WTC11 (cell line): ENCODE measurements at regions not wholly inside any gene's neighbourhood (a gene's known extent, or its start where the extent isn't known, plus 50 kb on each side); places are given as distances from the start of the nearest gene placed in this dataset.

Source experiments
- ATAC-seq: fragments of 200-7000 bp; cut with Tn5 transposase; 2 replicates; pipeline ENCODE4 v1.10.0; 2021; ENCODE audit warnings: mild to moderate bottlenecking, moderate library complexity
- CTCF ChIA-PET: fragments of 300-600 bp; sonication (Branson Sonifier 250); formaldehyde crosslinking; loops from one replicate; lab custom pipeline; 2021; ENCODE audit warnings: antibody characterized with exemption; lab: Charles Lee
- POLR2A ChIA-PET: fragments of 350-600 bp; sonication (Branson Sonifier 250); formaldehyde crosslinking; loops from one replicate; lab custom pipeline; 2021; ENCODE audit warnings: antibody characterized with exemption; lab: Charles Lee
- DNase-seq: peaks from one replicate; pipeline ENCODE4 v3.0.0; 2021; ENCODE audit warnings: low spot score
- H3K27ac Mint-ChIP-seq: 2 replicates; pipeline ENCODE4 v1.8.0; 2021; ENCODE audit warnings: mixed read lengths
- H3K27me3 Mint-ChIP-seq: 2 replicates; pipeline ENCODE4 v1.8.0; 2021; ENCODE audit warnings: low read depth, mild to moderate bottlenecking, moderate library complexity, mixed read lengths
- H3K36me3 Mint-ChIP-seq: 2 replicates; pipeline ENCODE4 v1.8.0; 2021; ENCODE audit warnings: mixed read lengths
- H3K4me1 Mint-ChIP-seq: 2 replicates; pipeline ENCODE4 v1.8.0; 2022; ENCODE audit warnings: mixed read lengths
- H3K4me3 Mint-ChIP-seq: 2 replicates; pipeline ENCODE4 v1.8.0; 2021; ENCODE audit warnings: mild to moderate bottlenecking, moderate library complexity, mixed read lengths
- H3K9me3 Mint-ChIP-seq: 2 replicates; pipeline ENCODE4 v1.8.0; 2021; ENCODE audit warnings: mixed read lengths
- ESRRA ChIP-seq: sonication (generic); formaldehyde crosslinking; IDR thresholded peaks from 2 replicates; pipeline ENCODE4 v1.8.1; 2022; ENCODE audit warnings: mild to moderate bottlenecking, missing genetic modification reagents, borderline replicate concordance
- FOXP1 ChIP-seq: sonication (generic); formaldehyde crosslinking; IDR thresholded peaks from 2 replicates; pipeline ENCODE4 v1.8.0; 2022; ENCODE audit warnings: missing genetic modification reagents, mild to moderate bottlenecking, moderate library complexity, borderline replicate concordance
- IRF2 ChIP-seq: sonication (generic); formaldehyde crosslinking; IDR thresholded peaks from 2 replicates; pipeline ENCODE4 v1.8.0; 2022; ENCODE audit warnings: low read depth, missing genetic modification reagents, borderline replicate concordance
- JAZF1 ChIP-seq: fragments of 250-450 bp; sonication (Bioruptor Pico); IDR thresholded peaks from 2 replicates; pipeline ENCODE4 v1.9.0; 2021; ENCODE audit warnings: moderate library complexity, mild to moderate bottlenecking, inconsistent platforms
- SOX15 ChIP-seq: fragments of 250-450 bp; sonication (Bioruptor Pico); IDR thresholded peaks from 2 replicates; pipeline ENCODE4 v1.9.0; 2021; ENCODE audit warnings: mild to moderate bottlenecking
- ZNF317 ChIP-seq: sonication (generic); formaldehyde crosslinking; IDR thresholded peaks from 2 replicates; pipeline ENCODE4 v1.8.1; 2023; ENCODE audit warnings: low read depth, mild to moderate bottlenecking, moderate library complexity, missing genetic modification reagents, borderline replicate concordance
- ZNF416 ChIP-seq: fragments of 250-450 bp; sonication (Bioruptor Pico); IDR thresholded peaks from 2 replicates; pipeline ENCODE4 v1.9.0; 2021; ENCODE audit warnings: mild to moderate bottlenecking, inconsistent platforms
- TF ChIP-seq, protein P1 (sequence below): fragments of 250-450 bp; sonication (Bioruptor Pico); IDR thresholded peaks from 2 replicates; pipeline ENCODE4 v1.9.0; 2021; ENCODE audit warnings: mild to moderate bottlenecking
- TF ChIP-seq, protein P2 (sequence below): sonication (generic); formaldehyde crosslinking; IDR thresholded peaks from 2 replicates; pipeline ENCODE4 v1.8.0; 2023; ENCODE audit warnings: mild to moderate bottlenecking, missing genetic modification reagents
- TF ChIP-seq, protein P3 (sequence below): fragments of 250-450 bp; sonication (Bioruptor Pico); IDR thresholded peaks from 2 replicates; pipeline ENCODE4 v2.1.2; 2022; ENCODE audit warnings: mild to moderate bottlenecking, moderate library complexity
- TF ChIP-seq, protein P4 (sequence below): sonication (generic); formaldehyde crosslinking; IDR thresholded peaks from 2 replicates; pipeline ENCODE4 v1.8.1; 2023; ENCODE audit warnings: mild to moderate bottlenecking, missing genetic modification reagents, moderate library complexity
- TF ChIP-seq, protein P5 (sequence below): sonication (generic); formaldehyde crosslinking; IDR thresholded peaks from 2 replicates; pipeline ENCODE4 v1.8.1; 2023; ENCODE audit warnings: mild to moderate bottlenecking, missing genetic modification reagents, borderline replicate concordance
- TF ChIP-seq, protein P6 (sequence below): fragments of 250-450 bp; sonication (Bioruptor Pico); IDR thresholded peaks from 2 replicates; pipeline ENCODE4 v1.9.0; 2021; ENCODE audit warnings: mild to moderate bottlenecking

DNA sequence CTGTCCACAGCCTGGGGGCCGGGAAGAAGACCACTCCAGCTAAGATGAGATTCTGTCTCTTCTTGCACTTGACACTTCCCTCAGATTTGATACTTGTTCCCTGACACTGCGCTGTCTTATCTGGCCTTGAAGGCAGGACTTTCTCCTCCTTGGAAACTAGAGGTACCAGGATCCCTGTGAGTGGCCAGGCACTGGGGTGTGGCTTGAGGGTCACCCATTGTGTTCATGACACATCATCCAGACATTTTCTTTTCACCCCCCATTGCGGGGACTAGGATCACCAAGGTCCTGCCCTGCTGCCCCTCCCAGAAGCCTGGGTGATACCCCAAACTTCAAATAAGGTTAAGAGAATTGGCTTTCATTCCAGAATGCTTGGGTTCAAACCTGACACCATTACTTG lies 103.3 kb downstream of the NDFIP1 start (continued):
- TF ChIP-seq, protein P1, sequence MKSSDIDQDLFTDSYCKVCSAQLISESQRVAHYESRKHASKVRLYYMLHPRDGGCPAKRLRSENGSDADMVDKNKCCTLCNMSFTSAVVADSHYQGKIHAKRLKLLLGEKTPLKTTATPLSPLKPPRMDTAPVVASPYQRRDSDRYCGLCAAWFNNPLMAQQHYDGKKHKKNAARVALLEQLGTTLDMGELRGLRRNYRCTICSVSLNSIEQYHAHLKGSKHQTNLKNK: no peak
- no peak for TF ChIP-seq ESRRA (CRISPR knock-in tag)
- TF ChIP-seq, all 79 proteins: peak for 0

DNA sequence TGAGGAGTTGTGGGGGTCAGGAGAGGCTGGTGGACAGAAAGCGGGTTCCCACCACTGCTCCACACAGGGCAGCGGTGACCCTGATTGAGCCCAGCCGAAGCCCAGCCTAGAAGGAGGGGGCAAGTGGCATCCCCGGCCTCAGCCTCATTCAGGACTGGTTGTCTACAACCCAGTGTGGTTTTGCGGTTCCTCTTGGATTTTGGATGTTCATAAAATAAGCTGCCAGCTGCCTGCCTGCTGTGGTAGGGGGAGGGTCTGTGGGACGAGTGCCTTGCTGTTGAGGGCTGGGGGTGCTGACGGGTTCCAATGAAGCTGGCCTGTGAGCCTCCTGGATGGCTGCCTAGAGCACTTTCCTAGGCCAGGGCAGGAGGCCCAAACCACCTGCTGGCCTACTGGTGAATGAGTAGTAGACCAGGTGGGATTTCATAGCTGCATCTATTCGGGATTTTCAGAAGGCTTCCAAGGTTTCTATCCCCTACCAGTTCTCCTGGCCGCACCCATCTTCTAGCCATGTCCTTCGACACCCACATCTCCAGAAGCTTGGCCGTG lies 102.4 kb downstream of the NDFIP1 start:
- TF ChIP-seq, protein P2, sequence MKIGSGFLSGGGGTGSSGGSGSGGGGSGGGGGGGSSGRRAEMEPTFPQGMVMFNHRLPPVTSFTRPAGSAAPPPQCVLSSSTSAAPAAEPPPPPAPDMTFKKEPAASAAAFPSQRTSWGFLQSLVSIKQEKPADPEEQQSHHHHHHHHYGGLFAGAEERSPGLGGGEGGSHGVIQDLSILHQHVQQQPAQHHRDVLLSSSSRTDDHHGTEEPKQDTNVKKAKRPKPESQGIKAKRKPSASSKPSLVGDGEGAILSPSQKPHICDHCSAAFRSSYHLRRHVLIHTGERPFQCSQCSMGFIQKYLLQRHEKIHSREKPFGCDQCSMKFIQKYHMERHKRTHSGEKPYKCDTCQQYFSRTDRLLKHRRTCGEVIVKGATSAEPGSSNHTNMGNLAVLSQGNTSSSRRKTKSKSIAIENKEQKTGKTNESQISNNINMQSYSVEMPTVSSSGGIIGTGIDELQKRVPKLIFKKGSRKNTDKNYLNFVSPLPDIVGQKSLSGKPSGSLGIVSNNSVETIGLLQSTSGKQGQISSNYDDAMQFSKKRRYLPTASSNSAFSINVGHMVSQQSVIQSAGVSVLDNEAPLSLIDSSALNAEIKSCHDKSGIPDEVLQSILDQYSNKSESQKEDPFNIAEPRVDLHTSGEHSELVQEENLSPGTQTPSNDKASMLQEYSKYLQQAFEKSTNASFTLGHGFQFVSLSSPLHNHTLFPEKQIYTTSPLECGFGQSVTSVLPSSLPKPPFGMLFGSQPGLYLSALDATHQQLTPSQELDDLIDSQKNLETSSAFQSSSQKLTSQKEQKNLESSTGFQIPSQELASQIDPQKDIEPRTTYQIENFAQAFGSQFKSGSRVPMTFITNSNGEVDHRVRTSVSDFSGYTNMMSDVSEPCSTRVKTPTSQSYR (CRISPR knock-in tag): no peak
- TF ChIP-seq, protein P3, sequence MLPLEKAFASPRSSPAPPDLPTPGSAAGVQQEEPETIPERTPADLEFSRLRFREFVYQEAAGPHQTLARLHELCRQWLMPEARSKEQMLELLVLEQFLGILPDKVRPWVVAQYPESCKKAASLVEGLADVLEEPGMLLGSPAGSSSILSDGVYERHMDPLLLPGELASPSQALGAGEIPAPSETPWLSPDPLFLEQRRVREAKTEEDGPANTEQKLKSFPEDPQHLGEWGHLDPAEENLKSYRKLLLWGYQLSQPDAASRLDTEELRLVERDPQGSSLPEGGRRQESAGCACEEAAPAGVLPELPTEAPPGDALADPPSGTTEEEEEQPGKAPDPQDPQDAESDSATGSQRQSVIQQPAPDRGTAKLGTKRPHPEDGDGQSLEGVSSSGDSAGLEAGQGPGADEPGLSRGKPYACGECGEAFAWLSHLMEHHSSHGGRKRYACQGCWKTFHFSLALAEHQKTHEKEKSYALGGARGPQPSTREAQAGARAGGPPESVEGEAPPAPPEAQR (CRISPR knock-in tag): no peak
- TF ChIP-seq IRF2: no peak
- TF ChIP-seq, protein P4, sequence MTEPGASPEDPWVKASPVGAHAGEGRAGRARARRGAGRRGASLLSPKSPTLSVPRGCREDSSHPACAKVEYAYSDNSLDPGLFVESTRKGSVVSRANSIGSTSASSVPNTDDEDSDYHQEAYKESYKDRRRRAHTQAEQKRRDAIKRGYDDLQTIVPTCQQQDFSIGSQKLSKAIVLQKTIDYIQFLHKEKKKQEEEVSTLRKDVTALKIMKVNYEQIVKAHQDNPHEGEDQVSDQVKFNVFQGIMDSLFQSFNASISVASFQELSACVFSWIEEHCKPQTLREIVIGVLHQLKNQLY (CRISPR knock-in tag): no peak
- TF ChIP-seq, protein P5, sequence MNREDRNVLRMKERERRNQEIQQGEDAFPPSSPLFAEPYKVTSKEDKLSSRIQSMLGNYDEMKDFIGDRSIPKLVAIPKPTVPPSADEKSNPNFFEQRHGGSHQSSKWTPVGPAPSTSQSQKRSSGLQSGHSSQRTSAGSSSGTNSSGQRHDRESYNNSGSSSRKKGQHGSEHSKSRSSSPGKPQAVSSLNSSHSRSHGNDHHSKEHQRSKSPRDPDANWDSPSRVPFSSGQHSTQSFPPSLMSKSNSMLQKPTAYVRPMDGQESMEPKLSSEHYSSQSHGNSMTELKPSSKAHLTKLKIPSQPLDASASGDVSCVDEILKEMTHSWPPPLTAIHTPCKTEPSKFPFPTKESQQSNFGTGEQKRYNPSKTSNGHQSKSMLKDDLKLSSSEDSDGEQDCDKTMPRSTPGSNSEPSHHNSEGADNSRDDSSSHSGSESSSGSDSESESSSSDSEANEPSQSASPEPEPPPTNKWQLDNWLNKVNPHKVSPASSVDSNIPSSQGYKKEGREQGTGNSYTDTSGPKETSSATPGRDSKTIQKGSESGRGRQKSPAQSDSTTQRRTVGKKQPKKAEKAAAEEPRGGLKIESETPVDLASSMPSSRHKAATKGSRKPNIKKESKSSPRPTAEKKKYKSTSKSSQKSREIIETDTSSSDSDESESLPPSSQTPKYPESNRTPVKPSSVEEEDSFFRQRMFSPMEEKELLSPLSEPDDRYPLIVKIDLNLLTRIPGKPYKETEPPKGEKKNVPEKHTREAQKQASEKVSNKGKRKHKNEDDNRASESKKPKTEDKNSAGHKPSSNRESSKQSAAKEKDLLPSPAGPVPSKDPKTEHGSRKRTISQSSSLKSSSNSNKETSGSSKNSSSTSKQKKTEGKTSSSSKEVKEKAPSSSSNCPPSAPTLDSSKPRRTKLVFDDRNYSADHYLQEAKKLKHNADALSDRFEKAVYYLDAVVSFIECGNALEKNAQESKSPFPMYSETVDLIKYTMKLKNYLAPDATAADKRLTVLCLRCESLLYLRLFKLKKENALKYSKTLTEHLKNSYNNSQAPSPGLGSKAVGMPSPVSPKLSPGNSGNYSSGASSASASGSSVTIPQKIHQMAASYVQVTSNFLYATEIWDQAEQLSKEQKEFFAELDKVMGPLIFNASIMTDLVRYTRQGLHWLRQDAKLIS: no peak
- no peak for TF ChIP-seq ZNF317 (CRISPR knock-in tag)
- TF ChIP-seq, protein P6, sequence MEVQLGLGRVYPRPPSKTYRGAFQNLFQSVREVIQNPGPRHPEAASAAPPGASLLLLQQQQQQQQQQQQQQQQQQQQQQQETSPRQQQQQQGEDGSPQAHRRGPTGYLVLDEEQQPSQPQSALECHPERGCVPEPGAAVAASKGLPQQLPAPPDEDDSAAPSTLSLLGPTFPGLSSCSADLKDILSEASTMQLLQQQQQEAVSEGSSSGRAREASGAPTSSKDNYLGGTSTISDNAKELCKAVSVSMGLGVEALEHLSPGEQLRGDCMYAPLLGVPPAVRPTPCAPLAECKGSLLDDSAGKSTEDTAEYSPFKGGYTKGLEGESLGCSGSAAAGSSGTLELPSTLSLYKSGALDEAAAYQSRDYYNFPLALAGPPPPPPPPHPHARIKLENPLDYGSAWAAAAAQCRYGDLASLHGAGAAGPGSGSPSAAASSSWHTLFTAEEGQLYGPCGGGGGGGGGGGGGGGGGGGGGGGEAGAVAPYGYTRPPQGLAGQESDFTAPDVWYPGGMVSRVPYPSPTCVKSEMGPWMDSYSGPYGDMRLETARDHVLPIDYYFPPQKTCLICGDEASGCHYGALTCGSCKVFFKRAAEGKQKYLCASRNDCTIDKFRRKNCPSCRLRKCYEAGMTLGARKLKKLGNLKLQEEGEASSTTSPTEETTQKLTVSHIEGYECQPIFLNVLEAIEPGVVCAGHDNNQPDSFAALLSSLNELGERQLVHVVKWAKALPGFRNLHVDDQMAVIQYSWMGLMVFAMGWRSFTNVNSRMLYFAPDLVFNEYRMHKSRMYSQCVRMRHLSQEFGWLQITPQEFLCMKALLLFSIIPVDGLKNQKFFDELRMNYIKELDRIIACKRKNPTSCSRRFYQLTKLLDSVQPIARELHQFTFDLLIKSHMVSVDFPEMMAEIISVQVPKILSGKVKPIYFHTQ (CRISPR knock-in tag): no peak
- TF ChIP-seq ZNF416 (CRISPR knock-in tag): no peak
- no peak for TF ChIP-seq JAZF1 (CRISPR knock-in tag)
- no peak for TF ChIP-seq SOX15 (CRISPR knock-in tag)
- TF ChIP-seq FOXP1 (CRISPR knock-in tag): no peak
- Mint-ChIP-seq H3K36me3 (no peaks in the 10 kb centered on the region), H3K4me1 (peaks cover 31% of the 10 kb centered on the region), H3K4me3 (no peak overlapping the region), H3K27ac (no peak overlapping the region), H3K27me3 (no peaks in the 10 kb centered on the region), H3K9me3 (no peaks in the 10 kb centered on the region)
- ChIA-PET POLR2A (no interaction called here), CTCF (interaction anchor here (1.0 to 1.8 kb wide), 2 partner anchors 12 to 337 kb away, joined by 4 to 10 read pairs; no protein-coding TSS in a partner anchor)
- DNase-seq (no peak), ATAC-seq (no peak)
